IPS DF 6.9 (cell line): ENCODE measurements at regions not wholly inside any gene's neighbourhood (a gene's known extent, or its start where the extent isn't known, plus 50 kb on each side); places are given as distances from the start of the nearest gene placed in this dataset.

ENCODE experiments used
- DNase-seq: peaks from one replicate; pipeline ENCODE4 v3.0.0-alpha.2; 2013; ENCODE audit warnings: low read depth, low spot score
- H3K27ac ChIP-seq: one replicate; pipeline ENCODE4 v1.5.1; 2013; ENCODE audit warnings: low read length, control low read depth
- H3K27me3 ChIP-seq: 2 replicates; pipeline ENCODE4 v1.6.1; 2013; ENCODE audit warnings: mild to moderate bottlenecking, low read length; ENCODE audit not compliant: control insufficient read depth, insufficient read depth
- H3K36me3 ChIP-seq: 2 replicates; pipeline ENCODE4 v1.6.1; 2013; ENCODE audit warnings: low read length; ENCODE audit not compliant: control insufficient read depth, insufficient read depth
- H3K4me1 ChIP-seq: 2 replicates; pipeline ENCODE4 v1.6.1; 2013; ENCODE audit warnings: low read length; ENCODE audit not compliant: control insufficient read depth, insufficient read depth
- H3K4me3 ChIP-seq: 2 replicates; pipeline ENCODE4 v1.5.1; 2013; ENCODE audit warnings: mild to moderate bottlenecking, low read length
- H3K9me3 ChIP-seq: 2 replicates; pipeline ENCODE4 v1.6.1; 2013; ENCODE audit warnings: low read length, inconsistent platforms; ENCODE audit not compliant: control insufficient read depth, insufficient read depth
- WGBS: extraction: QIAGEN DNeasy Blood & Tissue Kit; methylation state at CpG from one replicate; pipeline ENCODE4 v1.1.7; 2013; ENCODE audit warnings: mixed read lengths, missing lambda C conversion rate; ENCODE audit not compliant: insufficient read length, insufficient coverage; 5-methylcytosine and 5-hydroxymethylcytosine counted together

- H3K36me3 ChIP-seq, result no peaks in the 10 kb centered on the region
- H3K27ac ChIP-seq, result no peak overlapping the region
- DNase-seq, result no peak
- no CpG with 5 or more reads among the region's 3 CpGs for WGBS
- no peaks in the 10 kb centered on the region for H3K4me1 ChIP-seq
- H3K9me3 ChIP-seq, result no peaks in the 10 kb centered on the region
- H3K4me3 ChIP-seq, result no peak overlapping the region
- no peaks in the 10 kb centered on the region for H3K27me3 ChIP-seq
Observed at GRCh38 chr14:84064316-84065125, 1465.4 kb upstream of the FLRT2 start.

DNA sequence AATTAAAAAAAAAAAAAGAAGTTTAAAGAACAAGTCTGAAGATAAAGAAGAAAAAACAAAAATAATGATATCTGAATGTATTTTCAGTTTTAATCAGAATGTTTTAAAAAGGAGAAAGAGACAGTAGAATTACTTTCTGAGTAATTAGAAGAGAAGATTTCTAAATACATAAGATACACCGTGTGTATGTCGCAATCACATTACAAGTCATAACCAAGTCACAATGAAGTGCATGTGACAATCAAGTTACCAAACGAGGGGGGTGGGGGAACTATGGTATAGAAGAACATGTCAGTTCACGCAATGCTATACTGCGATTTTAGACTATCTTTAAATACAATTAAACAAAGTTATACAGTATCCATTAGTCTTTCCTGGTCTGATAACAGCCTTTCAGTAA is 1464.1 kb upstream of the FLRT2 start:
- H3K4me1 ChIP-seq, result no peaks in the 10 kb centered on the region
- H3K36me3 ChIP-seq, result no peaks in the 10 kb centered on the region
- DNase-seq, result no peak
- H3K4me3 ChIP-seq, result no peak overlapping the region
- WGBS, result no CpG with 5 or more reads among the region's 5 CpGs
- no peaks in the 10 kb centered on the region for H3K27me3 ChIP-seq
- H3K9me3 ChIP-seq, result no peaks in the 10 kb centered on the region
- no peak overlapping the region for H3K27ac ChIP-seq

GRCh38 chr14:84068288-84068687 is 1461.7 kb upstream of the FLRT2 start:
- no peak overlapping the region for H3K27ac ChIP-seq
- H3K4me3 ChIP-seq, result no peak overlapping the region
- no CpG with 5 or more reads among the region's 2 CpGs for WGBS
- H3K4me1 ChIP-seq, result no peaks in the 10 kb centered on the region
- H3K9me3 ChIP-seq, result no peaks in the 10 kb centered on the region
- no peaks in the 10 kb centered on the region for H3K36me3 ChIP-seq
- DNase-seq, result no peak
- H3K27me3 ChIP-seq, result no peaks in the 10 kb centered on the region

DNA sequence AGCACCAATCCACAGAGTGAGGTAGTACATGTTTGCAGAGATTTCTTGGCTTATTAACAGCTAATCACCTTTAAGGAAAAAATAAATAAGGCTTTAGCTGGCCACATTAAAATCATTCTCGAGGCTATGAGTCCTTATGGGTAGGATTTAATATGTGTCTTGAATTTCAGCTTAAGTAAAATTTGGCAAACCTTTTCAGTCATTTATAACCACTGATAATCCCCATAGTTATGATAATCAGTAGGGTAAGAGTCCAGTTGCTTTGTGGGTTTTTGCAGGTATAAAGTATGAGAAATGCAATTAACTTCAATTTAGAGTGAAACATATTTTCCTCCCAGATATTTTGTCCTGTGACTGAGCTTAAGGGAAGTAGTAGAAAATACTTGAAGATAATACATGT is 1458.9 kb upstream of the FLRT2 start:
- no peaks in the 10 kb centered on the region for H3K4me1 ChIP-seq
- DNase-seq, result no peak
- no CpG with 5 or more reads among the region's 1 CpG for WGBS
- no peak overlapping the region for H3K27ac ChIP-seq
- no peaks in the 10 kb centered on the region for H3K36me3 ChIP-seq
- no peaks in the 10 kb centered on the region for H3K27me3 ChIP-seq
- H3K9me3 ChIP-seq, result no peaks in the 10 kb centered on the region
- H3K4me3 ChIP-seq, result no peak overlapping the region

DNA sequence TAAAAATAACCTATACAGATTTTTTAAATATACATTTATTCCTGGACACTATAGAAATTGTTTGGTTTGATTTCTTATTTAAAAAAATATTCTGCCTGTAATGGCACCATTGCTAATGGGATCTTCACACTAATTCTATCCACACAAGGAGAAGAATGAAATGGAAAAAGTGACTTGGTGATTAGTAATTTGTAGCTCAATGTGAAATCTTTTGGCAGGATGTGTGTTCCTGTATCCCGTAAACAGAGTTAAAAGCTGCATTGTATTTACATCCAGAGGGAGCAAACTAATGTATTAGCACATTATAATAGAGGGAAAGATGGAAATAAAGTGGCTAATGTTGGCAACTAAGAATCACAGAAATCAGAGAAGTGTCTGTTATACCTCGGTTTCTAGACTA is 1455.3 kb upstream of the FLRT2 start:
- no peaks in the 10 kb centered on the region for H3K9me3 ChIP-seq
- no CpG with 5 or more reads among the region's 2 CpGs for WGBS

DNA sequence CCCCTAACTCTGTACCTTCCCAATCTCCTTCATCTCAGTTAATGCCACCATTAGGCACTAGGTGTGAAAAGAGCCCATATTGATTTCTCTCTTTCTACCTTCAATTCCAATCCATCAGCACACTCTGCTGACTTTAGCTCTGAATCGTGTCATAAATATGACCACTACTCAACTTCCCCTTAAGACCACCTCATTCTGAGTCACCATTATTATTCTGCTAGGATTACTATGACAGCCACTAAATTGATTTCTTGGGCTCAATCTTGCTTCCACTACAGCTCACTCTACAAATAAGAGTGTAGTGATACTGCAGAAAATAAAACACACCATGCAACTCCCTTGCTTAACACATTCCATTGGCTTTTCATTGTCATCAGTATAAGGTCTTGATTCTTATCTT is 1449.0 kb upstream of the FLRT2 start:
- DNase-seq, result no peak

More for the DNA sequence above, 1455.3 kb upstream of the FLRT2 start:
- H3K36me3 ChIP-seq, result no peaks in the 10 kb centered on the region
- DNase-seq, result no peak
- no peaks in the 10 kb centered on the region for H3K27me3 ChIP-seq
- no peak overlapping the region for H3K4me3 ChIP-seq
- no peak overlapping the region for H3K27ac ChIP-seq
- no peaks in the 10 kb centered on the region for H3K4me1 ChIP-seq

DNA sequence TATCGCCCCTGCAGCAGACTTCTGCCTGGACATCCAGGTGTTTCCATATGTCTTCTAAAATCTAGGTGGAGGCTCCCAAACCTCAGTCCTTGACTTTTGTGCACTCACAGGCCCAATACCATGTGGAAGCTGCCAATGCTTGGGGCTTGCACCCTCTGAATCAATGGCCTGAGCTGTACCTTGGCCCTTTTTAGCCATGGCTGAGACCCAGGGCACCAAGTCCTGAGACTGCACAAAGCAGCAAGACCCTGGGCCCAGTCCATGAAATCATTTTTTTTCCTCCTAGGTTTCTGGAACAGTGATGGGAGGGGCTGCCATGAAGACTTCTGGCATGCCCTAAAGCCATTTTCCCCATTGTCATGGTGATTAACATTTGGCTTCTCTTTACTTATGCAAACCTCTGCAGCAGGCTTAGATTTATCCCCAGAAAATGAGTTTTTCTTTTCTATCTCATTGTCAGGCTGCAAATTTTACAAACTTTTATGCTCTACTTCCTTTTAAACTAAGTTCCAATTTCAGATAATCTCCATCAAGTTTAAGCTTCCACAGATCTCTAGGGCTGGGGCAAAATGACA is 1445.8 kb upstream of the FLRT2 start:
- H3K27me3 ChIP-seq, result no peaks in the 10 kb centered on the region
- H3K27ac ChIP-seq, result no peak overlapping the region

More for the DNA sequence above, 1449.0 kb upstream of the FLRT2 start:
- Histone ChIP-seq H3K36me3 (no peaks in the 10 kb centered on the region), H3K27me3 (no peaks in the 10 kb centered on the region), H3K27ac (no peak overlapping the region), H3K4me1 (no peaks in the 10 kb centered on the region; the same call in 1 of the 2 replicates), H3K4me3 (no peak overlapping the region), H3K9me3 (no peaks in the 10 kb centered on the region)
- WGBS, result no CpG with 5 or more reads among the region's 1 CpG

GRCh38 chr14:84085493-84085892 is 1444.5 kb upstream of the FLRT2 start:
- Histone ChIP-seq H3K9me3 (no peaks in the 10 kb centered on the region), H3K27ac (no peak overlapping the region), H3K4me1 (no peaks in the 10 kb centered on the region; the same call in none of the 2 replicates), H3K4me3 (no peak overlapping the region), H3K36me3 (no peaks in the 10 kb centered on the region), H3K27me3 (no peaks in the 10 kb centered on the region)
- DNase-seq, result no peak

More for the DNA sequence above, 1445.8 kb upstream of the FLRT2 start:
- H3K4me3 ChIP-seq, result no peak overlapping the region
- H3K4me1 ChIP-seq, result no peaks in the 10 kb centered on the region; the same call in 1 of the 2 replicates
- no peaks in the 10 kb centered on the region for H3K36me3 ChIP-seq
- no peak for DNase-seq
- WGBS, result no CpG with 5 or more reads among the region's 1 CpG
- no peaks in the 10 kb centered on the region for H3K9me3 ChIP-seq

- DNase-seq, result no peak
- no CpG with 5 or more reads among the region's 4 CpGs for WGBS
- H3K9me3 ChIP-seq, result no peaks in the 10 kb centered on the region
- H3K4me1 ChIP-seq, result no peaks in the 10 kb centered on the region; the same call in none of the 2 replicates
- no peaks in the 10 kb centered on the region for H3K27me3 ChIP-seq
- no peak overlapping the region for H3K27ac ChIP-seq
- no peak overlapping the region for H3K4me3 ChIP-seq
- H3K36me3 ChIP-seq, result no peaks in the 10 kb centered on the region
Observed at GRCh38 chr14:84086714-84087113, 1443.2 kb upstream of the FLRT2 start.

DNA sequence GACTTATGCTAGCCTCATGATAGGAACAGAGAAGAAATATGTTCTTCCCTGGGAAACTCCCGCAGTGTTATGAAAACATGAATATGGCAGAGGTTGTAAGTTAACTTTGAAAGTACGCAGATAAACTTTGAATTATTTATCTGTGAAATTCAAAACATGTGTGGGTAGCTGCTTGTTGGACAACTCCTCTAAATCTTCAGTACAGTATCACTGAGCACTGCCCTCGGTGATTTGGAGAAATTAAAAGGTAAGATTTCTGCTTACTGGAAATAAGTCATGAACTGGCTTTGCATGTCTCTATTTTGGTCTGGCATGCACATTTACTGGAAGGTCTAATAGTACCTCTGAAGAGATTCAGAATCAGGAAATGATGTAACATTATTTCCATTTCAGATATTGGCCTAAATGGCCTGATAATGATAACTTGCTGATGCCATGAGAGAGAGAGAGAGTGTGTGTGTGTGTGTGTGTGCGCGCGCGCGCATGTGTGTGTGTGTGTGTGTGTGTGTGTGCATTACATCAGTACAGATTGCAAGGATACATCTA is 1441.9 kb upstream of the FLRT2 start:
- H3K36me3 ChIP-seq, result no peaks in the 10 kb centered on the region
- no peaks in the 10 kb centered on the region for H3K9me3 ChIP-seq
- WGBS, result no CpG with 5 or more reads among the region's 8 CpGs
- no peak overlapping the region for H3K27ac ChIP-seq
- H3K4me1 ChIP-seq, result no peaks in the 10 kb centered on the region; the same call in none of the 2 replicates
- DNase-seq, result no peak
- H3K4me3 ChIP-seq, result no peak overlapping the region
- no peaks in the 10 kb centered on the region for H3K27me3 ChIP-seq
